Islet precursor cell (in vitro differentiated cells): ENCODE measurements at regions not wholly inside any gene's neighbourhood (a gene's known extent, or its start where the extent isn't known, plus 50 kb on each side); places are given as distances from the start of the nearest gene placed in this dataset.
"Not testable (repeated sequence)": the region's sequence is repeated elsewhere in the genome, so short reads cannot be mapped to it uniquely, and the experiment has no call there.

ENCODE experiments used
- DNase-seq: peaks from one replicate; pipeline ENCODE4 v3.0.0-alpha.2; 2018

DNA sequence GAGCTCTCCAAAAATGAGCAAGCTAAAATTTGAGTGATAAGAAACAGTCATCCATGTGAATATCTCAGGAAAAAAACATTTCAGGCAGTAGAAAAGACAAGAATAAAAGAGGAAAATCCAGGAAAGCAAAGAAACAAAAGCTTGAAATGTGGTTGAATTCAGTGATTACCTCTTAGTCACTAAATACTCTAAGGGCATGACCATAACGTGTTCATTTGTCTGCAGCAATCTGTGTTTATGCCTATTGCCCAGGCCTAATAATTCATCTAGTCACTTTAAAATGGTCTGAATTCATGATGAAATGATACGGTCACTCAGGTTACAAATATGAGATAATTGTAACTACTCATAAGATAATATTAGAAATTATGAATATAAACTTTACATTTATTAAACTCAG, 837.9 kb downstream of the STPG2 start:
- no peak for DNase-seq

DNA sequence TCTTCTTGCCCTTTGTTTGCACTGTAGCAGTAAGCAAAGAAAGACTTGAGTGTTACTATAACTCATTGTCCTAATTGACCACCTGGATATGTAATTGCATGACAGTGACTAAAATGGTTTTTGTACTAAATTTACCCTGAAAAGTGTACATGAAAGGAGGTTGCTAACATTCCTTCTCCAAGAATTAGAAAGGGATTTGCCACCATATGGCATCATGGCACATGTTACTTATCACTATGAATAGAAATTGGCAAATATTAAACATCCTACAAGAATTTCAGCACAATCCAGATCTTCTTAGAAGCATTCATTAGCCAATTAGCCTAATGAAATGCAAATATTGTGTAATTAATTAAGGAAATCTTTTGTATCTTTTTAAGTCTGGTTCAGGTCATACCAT, 834.2 kb downstream of the STPG2 start:
- DNase-seq: no peak

DNA sequence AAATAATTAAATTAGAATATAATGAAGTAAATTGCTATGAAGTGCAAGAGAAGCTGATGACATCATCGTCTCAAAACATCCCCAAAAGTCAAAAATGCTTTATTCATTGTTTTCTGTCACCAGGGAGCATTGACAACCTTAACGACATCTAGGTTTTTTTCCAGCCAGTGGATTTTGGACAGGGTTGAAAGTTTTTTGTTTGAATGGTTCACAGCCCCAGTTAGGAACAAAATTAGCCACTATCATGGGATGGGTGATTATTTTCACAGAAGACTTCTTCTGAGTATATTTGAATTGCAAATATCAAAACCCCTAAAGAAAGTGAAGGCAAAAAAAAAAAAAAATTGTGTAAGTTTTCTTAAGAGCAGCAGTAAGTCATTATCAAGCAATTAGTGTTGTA, 826.1 kb downstream of the STPG2 start:
- DNase-seq: no peak

DNA sequence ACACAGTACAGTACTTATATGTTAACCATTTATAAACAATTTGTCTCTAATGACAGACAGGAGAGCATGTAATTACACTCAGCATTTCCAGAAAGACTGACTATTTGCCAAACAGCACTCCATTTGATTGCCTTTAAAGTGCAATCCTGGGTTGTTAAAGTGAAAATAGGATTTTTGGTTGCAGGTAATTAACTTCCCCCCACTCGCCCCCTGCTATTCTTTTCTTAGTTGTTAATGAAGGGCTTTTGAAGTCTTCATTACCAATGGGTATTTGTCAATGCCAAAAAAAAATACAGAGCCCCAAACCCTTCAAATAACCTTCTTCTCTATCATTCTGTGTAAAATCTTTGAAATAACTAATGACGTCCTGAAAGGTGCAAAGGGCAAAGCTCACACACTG, 825.6 kb downstream of the STPG2 start:
- no peak for DNase-seq

DNA sequence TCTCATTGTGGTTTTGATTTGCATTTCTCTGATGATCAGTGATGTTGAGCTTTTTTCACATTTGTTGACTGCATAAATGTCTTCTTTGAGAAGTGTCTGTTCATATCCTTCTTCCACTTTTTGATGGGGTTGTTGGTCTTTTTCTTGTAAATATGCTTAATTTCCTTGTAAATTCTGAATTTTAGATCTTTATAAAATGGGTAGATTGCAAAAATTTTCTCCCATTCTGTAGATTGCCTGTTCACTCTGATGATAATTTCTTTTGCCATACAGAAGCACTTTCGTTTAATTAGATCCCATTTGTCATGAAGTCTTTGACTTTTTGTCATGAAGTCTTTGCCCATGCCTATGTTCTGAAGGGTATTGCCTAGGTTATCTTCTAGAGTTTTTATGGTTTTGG, 817.5 kb downstream of the STPG2 start:
- DNase-seq: not testable (repeated sequence)

DNA sequence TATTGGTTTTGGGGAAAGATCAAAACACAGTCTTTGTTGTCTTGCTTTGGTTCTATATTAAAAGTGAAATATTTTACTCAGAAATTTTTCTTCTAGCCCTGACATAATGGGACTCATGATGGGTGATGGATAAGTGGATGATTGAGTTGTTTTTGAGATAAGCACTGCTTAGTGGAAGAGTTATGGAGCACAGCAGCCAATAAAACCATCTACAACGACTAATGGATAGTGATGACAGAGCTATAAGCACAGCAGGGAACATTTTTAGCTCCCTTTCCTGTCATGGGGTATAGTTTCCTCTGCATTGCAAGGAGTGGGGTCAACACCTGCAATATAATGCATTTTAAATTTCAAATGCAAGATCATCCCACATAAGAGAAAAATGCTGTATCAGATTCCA, 812.4 kb downstream of the STPG2 start:
- DNase-seq: no peak

DNA sequence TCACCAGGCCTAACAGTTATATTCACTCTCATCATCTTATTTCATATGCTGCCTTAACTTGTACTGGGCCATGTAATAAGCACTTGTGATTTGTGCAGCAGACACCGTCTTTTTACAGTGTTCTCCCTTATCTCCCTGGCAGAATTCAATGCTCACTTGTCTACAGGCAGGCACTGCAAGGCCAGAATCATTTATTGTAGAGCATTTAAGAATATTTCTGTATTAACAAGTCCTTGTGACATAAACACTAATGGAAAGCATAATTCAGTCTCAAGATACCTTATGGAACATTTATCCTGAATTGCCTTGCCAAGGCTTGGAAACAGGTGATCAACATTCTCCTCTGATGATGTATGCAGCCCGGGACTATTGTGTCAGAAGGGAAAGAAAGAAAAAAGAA, 808.9 kb downstream of the STPG2 start:
- DNase-seq: no peak

DNA sequence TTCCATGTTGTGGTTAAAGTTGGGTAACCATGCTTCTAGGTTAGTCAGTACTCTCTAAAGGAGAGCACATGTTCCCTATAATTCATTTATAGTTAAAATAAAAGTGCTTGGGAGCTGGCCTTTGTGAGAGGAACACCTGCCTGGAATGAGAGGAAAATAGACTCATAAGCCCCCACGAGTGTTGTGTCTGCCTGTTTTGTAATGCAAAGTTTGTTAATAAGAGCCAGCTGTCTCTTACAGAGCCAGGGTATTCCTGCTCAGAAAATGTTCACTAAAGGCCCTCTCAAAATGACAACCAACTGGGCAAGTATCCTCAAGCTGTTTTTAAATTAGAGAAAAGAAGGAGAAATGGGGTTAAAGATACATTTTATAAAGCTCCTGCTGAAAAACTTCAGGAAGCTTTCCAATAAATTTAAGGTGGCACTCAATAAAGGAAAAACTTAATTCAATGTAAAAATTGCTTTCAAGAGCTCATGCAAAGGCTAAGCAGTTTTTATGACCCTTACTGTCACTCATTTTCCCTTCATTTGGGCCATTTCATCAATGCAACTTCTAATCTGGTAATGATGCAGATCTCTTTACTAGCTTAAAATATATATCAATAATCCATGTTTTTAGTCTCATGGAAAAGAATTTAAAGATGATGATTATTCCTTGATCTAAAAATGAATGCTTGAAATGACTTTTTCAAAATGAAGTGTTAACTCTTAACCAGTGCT, 793.6 kb downstream of the STPG2 start:
- DNase-seq: no peak

DNA sequence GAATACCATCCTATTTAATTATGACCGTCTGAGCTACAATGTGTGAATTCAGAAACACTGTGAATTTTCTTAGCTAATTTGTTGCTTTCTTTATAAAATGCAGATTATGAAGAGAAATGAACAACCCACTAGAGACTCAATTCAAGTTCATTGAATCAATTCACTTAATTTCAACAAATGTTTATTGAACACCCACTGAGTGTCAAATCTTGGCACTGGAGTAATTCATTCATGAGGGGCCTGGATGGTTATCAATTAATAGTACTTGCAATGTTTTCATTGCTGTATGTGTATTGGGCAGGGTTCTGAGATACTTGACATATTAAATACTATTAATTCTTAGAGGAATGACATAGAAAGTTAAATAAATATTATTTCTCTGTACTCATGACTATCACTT, 789.4 kb downstream of the STPG2 start:
- DNase-seq: no peak

DNA sequence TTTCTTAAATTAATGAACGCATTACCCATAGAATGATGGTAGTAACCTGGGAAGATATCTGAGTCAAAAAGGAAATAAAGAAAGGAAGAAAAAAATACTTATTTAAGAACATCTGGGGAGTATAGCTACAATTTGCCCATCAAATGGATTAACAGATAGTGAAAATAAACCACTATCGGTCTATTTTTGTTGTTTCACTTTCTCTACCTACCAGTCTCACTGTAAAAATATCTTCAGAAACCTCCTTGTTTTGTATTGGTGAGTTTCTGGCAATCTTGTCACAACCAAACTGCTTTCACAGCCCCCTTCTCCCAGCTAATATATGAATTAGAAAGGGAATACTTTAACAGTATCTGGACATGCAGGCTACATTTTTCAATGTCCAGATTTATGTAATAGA, 783.5 kb downstream of the STPG2 start:
- no peak for DNase-seq

DNA sequence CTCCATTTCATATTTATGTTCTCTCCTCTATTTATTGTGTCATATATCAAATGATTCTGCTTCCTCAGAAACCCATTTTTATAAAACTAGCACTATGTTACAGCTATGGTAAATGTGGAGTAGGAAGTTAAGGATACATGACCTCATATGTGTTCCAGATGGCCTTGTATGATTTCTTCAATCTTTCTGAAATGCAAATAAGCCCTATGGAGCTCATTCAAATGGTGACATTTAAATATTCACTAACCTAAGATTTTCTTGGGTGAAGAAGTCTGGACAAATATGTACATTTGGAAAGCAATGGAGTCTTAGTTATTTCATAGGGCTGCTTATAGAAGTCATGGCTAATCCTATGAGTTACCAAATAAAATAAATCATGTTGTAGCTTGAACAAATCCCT, 782.5 kb downstream of the STPG2 start:
- no peak for DNase-seq

DNA sequence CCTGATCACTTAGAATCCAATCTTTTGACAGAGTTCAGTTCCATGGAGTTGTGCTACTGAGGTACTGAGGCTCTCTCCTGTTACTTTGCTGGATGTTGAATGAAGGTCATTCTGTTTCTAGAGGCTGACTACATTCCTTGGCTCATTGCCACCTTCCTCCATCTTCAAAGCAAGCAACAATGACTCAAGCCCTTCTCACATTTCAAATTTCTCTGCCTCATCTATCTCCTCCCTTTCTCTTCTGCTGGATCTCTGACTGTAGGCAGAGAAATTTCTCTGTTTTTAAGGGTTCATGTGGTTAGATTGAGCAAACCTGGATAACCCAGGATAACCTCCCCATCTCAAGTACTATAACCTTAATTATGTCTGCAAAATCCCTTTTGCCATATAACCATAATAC, 775.4 kb downstream of the STPG2 start:
- DNase-seq: no peak

DNA sequence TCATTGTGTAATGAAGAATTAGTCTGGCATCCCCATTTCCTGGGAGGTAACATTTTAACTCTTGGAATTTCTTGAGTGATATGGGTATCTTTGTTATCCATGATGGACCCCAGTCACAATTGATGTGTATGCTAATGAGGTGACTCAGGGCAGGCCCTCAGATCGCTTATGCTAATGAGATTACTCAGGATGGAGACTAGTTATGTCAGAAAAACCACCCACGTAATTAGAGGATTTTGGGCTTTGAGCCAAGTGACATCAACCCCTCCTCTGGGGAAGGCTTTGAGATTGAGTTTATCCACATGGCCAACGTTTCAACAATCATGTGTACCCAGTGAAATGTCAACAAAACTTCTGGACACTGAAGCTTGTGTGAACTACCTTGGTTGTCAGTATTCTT, 772.7 kb downstream of the STPG2 start:
- no peak for DNase-seq

DNA sequence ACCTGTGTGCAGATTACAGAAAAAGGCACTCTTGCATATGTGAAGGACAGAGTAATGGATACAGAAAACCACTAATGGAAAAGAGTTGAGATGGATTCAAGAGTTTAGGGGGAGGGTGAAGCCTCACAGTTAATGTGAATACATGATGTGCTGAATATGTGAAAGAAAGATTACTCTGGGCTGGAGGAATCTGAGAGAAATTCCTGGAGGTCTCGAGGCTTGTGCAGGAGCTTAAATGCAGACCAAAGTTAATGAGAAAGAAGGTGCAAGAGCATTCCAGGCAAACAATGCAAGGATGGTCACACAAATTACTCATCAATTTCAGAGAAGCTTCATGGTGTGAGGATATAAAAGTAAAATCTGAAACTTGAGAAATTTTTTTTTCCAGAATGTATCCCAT, 768.8 kb downstream of the STPG2 start:
- no peak for DNase-seq

DNA sequence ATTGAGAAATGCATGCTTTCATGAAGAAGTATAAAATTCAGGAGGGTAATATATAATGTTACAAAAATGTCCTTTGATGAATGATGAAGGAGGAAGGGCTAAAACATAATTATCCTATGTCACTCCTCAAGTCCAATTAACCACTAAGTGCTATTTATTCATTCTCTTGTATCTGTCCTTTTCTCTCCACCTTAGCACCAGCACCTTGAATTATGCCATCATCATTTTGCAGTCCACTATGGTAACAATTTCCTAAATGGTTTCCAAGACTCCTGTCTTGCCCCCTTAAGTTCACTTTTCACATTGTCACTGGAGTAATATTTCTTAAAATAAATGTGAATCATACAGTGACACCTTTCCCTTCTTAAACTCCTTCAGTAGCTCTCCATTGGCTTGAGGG, 756.3 kb downstream of the STPG2 start:
- DNase-seq: no peak

DNA sequence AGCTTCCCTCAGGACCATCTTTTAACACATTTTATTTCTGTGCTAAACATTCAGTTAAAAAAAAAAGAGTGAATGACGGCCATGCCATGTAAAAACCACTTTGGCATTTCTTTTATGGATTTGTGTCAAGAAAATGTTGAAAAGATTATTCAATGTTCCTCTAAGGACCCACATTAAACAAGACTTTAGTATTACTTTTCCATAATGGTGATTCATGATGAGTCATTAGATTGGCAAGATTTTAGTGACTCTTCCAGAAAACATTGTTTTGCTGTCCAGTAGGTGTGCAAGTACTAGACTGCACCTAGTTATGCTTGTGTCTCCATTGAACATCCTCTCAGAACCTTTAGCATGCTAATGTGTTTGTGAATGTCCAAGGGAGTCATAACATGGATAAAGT, 748.6 kb downstream of the STPG2 start:
- no peak for DNase-seq

DNA sequence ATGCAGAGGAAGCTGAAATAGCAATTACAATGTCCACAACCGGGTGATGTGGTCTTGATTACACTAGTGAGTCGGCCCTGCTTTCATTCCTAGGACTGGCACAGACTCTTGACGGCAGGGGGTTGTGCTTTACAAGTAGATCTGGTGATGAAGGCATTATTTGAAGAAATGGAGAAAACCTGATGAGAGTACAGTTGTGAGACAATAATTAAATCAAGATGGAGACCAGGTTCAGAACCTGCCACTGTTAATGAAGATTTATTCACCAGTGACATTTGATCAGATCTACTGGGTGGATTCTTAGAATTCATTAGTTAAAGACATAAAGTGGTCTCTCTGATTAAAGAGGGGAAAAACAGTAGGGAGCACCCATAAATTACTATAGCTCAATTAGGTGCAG, 747.2 kb downstream of the STPG2 start:
- no peak for DNase-seq

DNA sequence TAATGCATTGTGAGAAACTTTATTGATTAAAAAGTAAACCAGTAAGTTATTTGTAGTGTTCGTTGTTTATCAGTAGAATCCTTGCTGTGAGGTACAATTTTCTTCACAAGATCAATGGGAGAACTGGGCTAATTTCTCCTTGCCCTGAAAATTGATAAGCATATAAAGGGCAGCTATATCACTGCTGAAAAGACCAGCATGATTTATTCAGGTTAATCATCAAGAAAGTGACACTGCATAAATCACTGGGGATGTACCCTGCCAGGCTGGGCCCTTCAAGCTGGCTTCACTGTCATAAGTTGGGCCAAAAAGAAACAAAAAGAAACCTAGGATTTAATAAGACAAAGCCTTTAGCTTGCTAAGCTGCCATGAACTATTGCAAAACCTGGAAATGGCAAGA, 746.7 kb downstream of the STPG2 start:
- DNase-seq: no peak

DNA sequence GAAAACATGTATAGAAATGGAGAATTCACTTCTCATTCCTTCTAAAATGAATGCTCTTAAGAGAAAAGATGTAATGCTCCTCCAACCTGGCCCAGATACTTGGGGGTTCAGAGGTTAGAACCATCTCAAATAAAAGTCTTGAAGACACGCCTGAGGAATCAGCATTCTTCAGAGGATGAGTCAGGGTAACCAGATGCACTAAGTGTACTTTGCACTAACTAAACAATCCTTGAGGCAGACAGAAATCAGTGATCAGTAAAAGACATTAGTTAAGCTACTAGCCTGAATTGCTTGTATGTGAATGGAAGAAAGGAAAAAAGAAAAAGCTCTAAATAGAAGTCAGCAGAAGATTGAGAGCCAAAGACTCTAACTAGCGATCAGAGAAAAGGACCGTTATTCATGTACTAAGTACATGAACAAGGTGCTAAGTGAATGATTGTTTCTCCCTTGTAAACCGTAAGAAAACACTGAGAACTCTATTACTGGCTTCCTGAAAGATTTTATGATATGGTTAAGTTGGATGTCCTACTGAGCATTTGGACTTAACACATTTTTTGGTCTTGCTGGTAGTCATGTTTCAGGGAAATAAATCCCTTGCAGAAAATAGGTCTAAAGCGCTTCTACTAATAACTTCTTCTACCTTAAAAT, 738.3 kb downstream of the STPG2 start:
- DNase-seq: no peak

DNA sequence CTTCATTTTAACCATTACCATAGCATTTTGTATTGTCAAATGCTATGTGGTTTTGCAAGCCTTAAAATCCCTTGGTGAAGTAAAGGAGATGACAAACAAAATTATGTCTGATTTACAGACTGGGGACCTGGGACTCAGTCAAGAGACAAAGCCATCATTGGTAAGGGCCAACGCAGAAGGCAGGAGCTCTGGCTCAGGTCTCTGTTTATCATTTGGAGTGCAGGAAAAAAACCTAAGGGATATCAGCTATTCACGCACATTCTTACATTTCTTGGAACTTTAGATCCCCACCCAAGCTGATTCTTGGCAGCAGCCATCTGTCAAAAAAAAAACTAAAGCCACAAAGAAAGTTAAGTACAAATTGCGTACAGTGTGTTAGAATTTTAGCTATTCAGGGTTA, 731.9 kb downstream of the STPG2 start:
- no peak for DNase-seq

DNA sequence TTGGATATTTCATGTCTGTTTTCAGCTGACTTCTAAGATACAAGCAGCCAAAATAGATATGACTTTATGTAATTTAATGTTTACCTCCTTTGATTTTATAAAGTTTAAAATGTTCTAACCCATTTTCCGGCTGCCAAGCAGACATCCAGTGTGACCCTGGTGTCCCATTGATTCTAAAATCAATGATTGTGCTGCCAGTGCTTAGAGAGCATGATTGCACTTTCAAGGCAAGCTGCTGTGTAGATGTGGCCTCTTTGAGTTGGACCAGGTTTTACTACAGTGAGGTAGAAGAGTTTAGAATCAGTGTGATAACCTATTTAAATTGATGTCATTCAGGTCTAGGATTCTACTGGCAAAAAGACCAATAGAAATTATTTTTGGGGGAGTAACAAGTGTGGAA, 730.9 kb downstream of the STPG2 start:
- no peak for DNase-seq

DNA sequence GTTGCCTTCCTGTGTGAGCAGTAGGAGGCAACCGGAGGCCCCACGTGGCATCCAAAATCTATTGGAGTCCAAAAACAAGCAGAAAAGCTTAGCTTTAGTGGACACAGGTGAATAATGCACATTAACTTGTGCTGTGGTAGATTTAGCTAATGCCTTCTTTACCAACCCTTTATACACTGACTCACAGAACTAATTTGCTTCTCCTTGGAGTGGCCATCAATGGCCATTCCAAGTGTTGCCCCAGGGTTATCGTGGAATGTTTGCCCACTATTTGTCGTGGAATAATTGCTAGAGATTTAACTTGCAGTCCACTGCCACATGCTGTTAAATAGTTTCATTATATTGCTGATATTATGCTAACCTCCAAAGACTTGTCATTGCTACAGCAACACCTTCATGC, 729.1 kb downstream of the STPG2 start:
- no peak for DNase-seq

DNA sequence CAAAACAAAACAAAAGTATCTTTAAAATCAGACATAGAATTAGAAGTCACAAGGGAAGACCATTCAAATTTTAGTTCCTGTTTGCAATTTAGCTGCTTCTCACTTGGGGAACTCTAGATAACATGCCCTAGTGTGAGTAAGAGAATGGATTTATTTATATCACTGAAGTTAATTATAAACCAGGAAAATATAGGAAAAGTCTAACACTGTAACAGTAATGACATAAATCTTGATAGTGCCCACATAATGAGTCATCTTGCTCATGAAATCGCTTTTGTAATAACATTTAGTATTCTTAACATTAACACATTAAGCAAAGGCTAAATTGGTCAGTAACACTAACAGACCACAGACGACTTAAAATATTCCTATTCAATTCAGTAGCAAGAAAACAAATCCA, 710.7 kb downstream of the STPG2 start:
- DNase-seq: no peak

DNA sequence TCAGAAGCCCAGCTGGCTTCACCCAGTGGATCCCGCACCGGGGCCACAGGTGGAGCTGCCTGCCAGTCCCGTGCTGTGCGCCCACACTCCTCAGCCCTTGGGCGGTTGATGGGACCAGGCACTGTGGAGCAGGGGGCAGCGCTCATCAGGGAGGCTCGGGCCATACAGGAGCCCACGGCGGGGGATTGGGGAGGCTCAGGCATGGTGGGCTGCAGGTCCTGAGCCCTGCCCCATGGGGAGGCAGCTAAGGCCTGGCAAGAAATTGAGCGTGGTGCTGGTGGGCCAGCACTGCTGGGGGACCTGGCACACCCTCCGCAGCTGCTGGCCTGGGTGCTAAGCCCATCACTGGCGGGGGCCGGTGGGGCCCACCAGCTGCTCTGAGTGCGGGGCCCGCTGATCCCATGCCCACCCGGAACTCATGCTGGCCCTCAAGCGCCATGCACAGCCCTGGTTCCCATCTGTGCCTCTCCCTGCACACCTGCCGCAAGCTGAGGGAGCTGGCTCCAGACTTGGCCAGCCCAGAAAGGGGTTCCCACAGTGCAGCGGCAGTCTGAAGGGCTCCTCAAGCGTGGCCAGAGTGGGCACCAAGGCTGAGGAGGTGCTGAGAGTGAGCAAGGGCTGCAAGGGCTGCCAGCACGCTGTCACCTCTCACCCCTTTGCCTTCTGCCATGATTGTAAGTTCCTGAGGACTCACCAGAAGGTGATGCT, 705.1 kb downstream of the STPG2 start:
- DNase-seq: not testable (repeated sequence)

DNA sequence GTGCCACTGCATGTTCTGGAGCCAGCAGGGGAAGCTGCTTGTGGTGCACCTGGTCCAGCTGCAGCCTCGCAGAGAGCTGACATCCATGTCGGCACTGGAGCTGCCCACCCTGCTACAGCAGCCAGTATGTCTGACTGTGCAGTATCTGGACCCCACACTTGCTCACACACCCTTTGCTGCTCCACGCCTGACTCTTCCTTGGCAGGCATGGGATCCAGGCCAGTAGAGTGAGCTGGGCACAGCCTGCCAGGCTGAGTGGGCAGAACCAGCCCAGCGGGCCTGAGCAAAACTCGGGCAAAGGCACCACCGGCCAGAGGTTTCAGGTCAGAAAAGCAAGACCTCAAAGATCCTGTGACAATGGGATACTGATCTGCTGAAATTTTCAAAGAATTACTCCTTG, 690.1 kb downstream of the STPG2 start:
- no peak for DNase-seq
